K562 (cell line): ENCODE measurements at regions not wholly inside any gene's neighbourhood (a gene's known extent, or its start where the extent isn't known, plus 50 kb on each side); places are given as distances from the start of the nearest gene placed in this dataset.

Experiments used
- ATAC-seq: fragments of 200-7000 bp; cut with Tn5 transposase; 3 replicates; pipeline ENCODE4 v1.9.1; 2020; ENCODE audit warnings: moderate library complexity
- BruUV-seq: library from RNA; stranded (reverse); fragments of 400-500 nt; replicated peaks from 2 replicates; lab custom pipeline; 2021; lab: Mats Ljungman, UMichigan
- CTCF ChIA-PET: fragments of 300-600 bp; formaldehyde crosslinking; extraction: SDS; loops from one replicate; lab custom pipeline; 2021; ENCODE audit warnings: low intra/inter-chr PET ratio; lab: Yijun Ruan, JAX
- POLR2A ChIA-PET: fragments of 300-600, 350-650 bp; sonication (Branson Sonifier 250); formaldehyde crosslinking; extraction: SDS; loops from one replicate; lab custom pipeline; 2021; ENCODE audit warnings: antibody characterized with exemption, inconsistent platforms; lab: Yijun Ruan, JAX
- DNase-seq, 4 experiments: peaks; one replicate each; pipeline versions ENCODE4 v3.0.0 to v3.0.0-alpha.2; 2011 to 2018; ENCODE audit warnings: low spot score in 3 of 4, mixed read lengths in 3 of 4; ENCODE audit errors: extremely low read depth in 1 of 4
- FAIRE-seq: peaks from 2 replicates; lab custom pipeline; 2011; peaks lifted over from hg19 to GRCh38; lab: Jason Lieb, UNC
- H2AFZ ChIP-seq: 2 replicates; pipeline ENCODE4 v1.6.0; 2011; ENCODE audit warnings: low read depth, low read length, control low read depth, inconsistent platforms
- H3K27ac ChIP-seq: fragments of 200-600 bp; 3 replicates; pipeline ENCODE4 v1.8.0; 2011; ENCODE audit warnings: low read depth, mild to moderate bottlenecking, control low read depth, inconsistent platforms, low read length, moderate library complexity, mixed read lengths; ENCODE audit errors: extremely low read depth
- H3K27me3 ChIP-seq, 2 experiments: fragments of 300-600 bp in 1 of 2; 2 replicates in 1 of 2; 3 replicates in 1 of 2; pipeline versions ENCODE4 v1.6.0 to v1.8.0; 2011; ENCODE audit warnings: inconsistent platforms in 2 of 2, low read length in 2 of 2, mild to moderate bottlenecking in 1 of 2, mixed read lengths in 1 of 2, moderate library complexity in 1 of 2; ENCODE audit not compliant: control insufficient read depth in 2 of 2, insufficient read depth in 2 of 2
- H3K36me3 ChIP-seq: fragments of 300-600 bp; 3 replicates; pipeline ENCODE4 v1.8.0; 2011; ENCODE audit warnings: mild to moderate bottlenecking, low read length, inconsistent platforms; ENCODE audit not compliant: control insufficient read depth, insufficient read depth
- H3K4me1 ChIP-seq, 2 experiments: fragments of 200-600 bp in 1 of 2; replicated peaks in 1 of 2; 2 replicates in 1 of 2; 3 replicates in 1 of 2; pipeline versions ENCODE4 v1.5.1 to v1.8.0; 2011; ENCODE audit warnings: inconsistent platforms in 2 of 2, low read length in 2 of 2, mild to moderate bottlenecking in 1 of 2, mixed read lengths in 1 of 2, moderate library complexity in 1 of 2; ENCODE audit not compliant: control insufficient read depth in 2 of 2, insufficient read depth in 2 of 2
- H3K4me2 ChIP-seq: 2 replicates; pipeline ENCODE4 v1.6.1; 2011; ENCODE audit warnings: low read length, control low read depth, inconsistent platforms, mixed read lengths; ENCODE audit not compliant: insufficient read depth
- H3K4me3 ChIP-seq: fragments of 200-600 bp; sonication (generic), shearing (Covaris generic); 2 replicates; pipeline ENCODE4 v1.5.1; 2016; ENCODE audit warnings: control low read depth, inconsistent platforms
- H3K79me2 ChIP-seq: fragments of 200-600 bp; 3 replicates; pipeline ENCODE4 v1.8.0; 2011; ENCODE audit warnings: low read length, inconsistent platforms; ENCODE audit not compliant: control insufficient read depth, insufficient read depth
- H3K9ac ChIP-seq, 2 experiments: 2 replicates each; pipeline versions ENCODE4 v1.6.0 to v1.6.1; 2011; ENCODE audit warnings: low read depth in 2 of 2, low read length in 2 of 2, control low read depth in 1 of 2, inconsistent platforms in 1 of 2, mild to moderate bottlenecking in 1 of 2, mixed read lengths in 1 of 2; ENCODE audit not compliant: insufficient read depth in 1 of 2
- H3K9me1 ChIP-seq: one replicate; pipeline ENCODE4 v1.6.0; 2011; ENCODE audit warnings: inconsistent platforms, mild to moderate bottlenecking, low read length, moderate library complexity; ENCODE audit not compliant: control insufficient read depth, insufficient read depth
- H3K9me3 ChIP-seq: replicated peaks from 2 replicates; pipeline ENCODE4 v1.5.1; 2011; ENCODE audit warnings: low read depth, low read length, inconsistent platforms; ENCODE audit not compliant: control insufficient read depth, insufficient read depth
- H4K20me1 ChIP-seq: replicated peaks from 2 replicates; pipeline ENCODE4 v1.6.1; 2011; ENCODE audit warnings: low read length, inconsistent platforms, mixed read lengths; ENCODE audit not compliant: control insufficient read depth, insufficient read depth
- BCL6 ChIP-seq: fragments of 250-450 bp; sonication (Bioruptor Pico); IDR thresholded peaks from 2 replicates; pipeline ENCODE4 v1.4.0; 2020
- CBFA2T2 ChIP-seq: fragments of 450-650 bp; conservative IDR thresholded peaks from 2 replicates; pipeline ENCODE4 v1.6.1; 2017; ENCODE audit warnings: mild to moderate bottlenecking
- ERF ChIP-seq: fragments of 450-650 bp; formaldehyde crosslinking; IDR thresholded peaks from 2 replicates; pipeline ENCODE4 v1.4.0; 2020; ENCODE audit warnings: mild to moderate bottlenecking, mixed read lengths
- MCM5 ChIP-seq: fragments of 450-650 bp; IDR thresholded peaks from 2 replicates; pipeline ENCODE4 v1.6.1; 2016; ENCODE audit warnings: low read depth
- MECOM ChIP-seq: fragments of 250-450 bp; sonication (Bioruptor Pico); IDR thresholded peaks from 2 replicates; pipeline ENCODE4 v1.8.0; 2022; ENCODE audit warnings: inconsistent platforms
- PHTF2 ChIP-seq: fragments of 250-450 bp; sonication (Bioruptor Pico); IDR thresholded peaks from 2 replicates; pipeline ENCODE4 v1.5.0; 2021; ENCODE audit warnings: mild to moderate bottlenecking
- SMARCA4 ChIP-seq: fragments of 450-650 bp; IDR thresholded peaks from 2 replicates; pipeline ENCODE4 v1.6.1; 2016
- WHSC1 ChIP-seq: IDR thresholded peaks from one replicate; pipeline ENCODE4 v1.6.1; 2012; ENCODE audit warnings: low read length, control low read depth, inconsistent platforms
- ZNF436 ChIP-seq: fragments of 250-450, 450-650 bp; sonication (Bioruptor Pico); formaldehyde crosslinking; IDR thresholded peaks from 2 replicates; pipeline ENCODE4 v1.7.0; 2020; ENCODE audit warnings: mild to moderate bottlenecking
- WGBS: fragments of 100-300 bp; shearing (Covaris generic); methylation state at CpG from one replicate; pipeline ENCODE4 v1.1.6; 2016; ENCODE audit warnings: low coverage, mixed read lengths; ENCODE audit not compliant: insufficient coverage; ENCODE audit errors: missing lambda C conversion rate; 5-methylcytosine and 5-hydroxymethylcytosine counted together
- in situ Hi-C: fragments of 300-500 bp; cut with MboI; formaldehyde crosslinking; loops from 4 replicates; pipeline ENCODE4 v1.15.0; 2018; ENCODE audit warnings: inconsistent platforms, mixed read lengths
- intact Hi-C: fragments of 100-400 bp; cut with micrococcal nuclease; formaldehyde crosslinking; loops from 2 replicates; pipeline ENCODE4 v1.14.2; 2022
- TF ChIP-seq, protein P1 (sequence below): fragments of 450-650 bp; formaldehyde crosslinking; IDR thresholded peaks from 2 replicates; pipeline ENCODE4 v1.4.0; 2020; ENCODE audit warnings: mild to moderate bottlenecking, moderate library complexity
- TF ChIP-seq, protein P2 (sequence below): fragments of 250-450 bp; sonication (Bioruptor Pico); IDR thresholded peaks from 2 replicates; pipeline ENCODE4 v1.5.0; 2021; ENCODE audit warnings: mild to moderate bottlenecking, moderate library complexity
- TF ChIP-seq, protein P3 (sequence below): fragments of 250-450 bp; sonication (Bioruptor Pico); IDR thresholded peaks from 2 replicates; pipeline ENCODE4 v1.4.0; 2020; ENCODE audit warnings: mild to moderate bottlenecking, moderate library complexity
- TF ChIP-seq, protein P4 (sequence below), 2 experiments: fragments of 450-650 bp in 1 of 2; sonication (generic) in 1 of 2; formaldehyde crosslinking; conservative IDR thresholded peaks; 2 replicates each; pipeline versions ENCODE4 v1.4.0 to v1.8.1; 2020 to 2022; ENCODE audit warnings: mild to moderate bottlenecking in 1 of 2, missing genetic modification reagents in 1 of 2

DNA sequence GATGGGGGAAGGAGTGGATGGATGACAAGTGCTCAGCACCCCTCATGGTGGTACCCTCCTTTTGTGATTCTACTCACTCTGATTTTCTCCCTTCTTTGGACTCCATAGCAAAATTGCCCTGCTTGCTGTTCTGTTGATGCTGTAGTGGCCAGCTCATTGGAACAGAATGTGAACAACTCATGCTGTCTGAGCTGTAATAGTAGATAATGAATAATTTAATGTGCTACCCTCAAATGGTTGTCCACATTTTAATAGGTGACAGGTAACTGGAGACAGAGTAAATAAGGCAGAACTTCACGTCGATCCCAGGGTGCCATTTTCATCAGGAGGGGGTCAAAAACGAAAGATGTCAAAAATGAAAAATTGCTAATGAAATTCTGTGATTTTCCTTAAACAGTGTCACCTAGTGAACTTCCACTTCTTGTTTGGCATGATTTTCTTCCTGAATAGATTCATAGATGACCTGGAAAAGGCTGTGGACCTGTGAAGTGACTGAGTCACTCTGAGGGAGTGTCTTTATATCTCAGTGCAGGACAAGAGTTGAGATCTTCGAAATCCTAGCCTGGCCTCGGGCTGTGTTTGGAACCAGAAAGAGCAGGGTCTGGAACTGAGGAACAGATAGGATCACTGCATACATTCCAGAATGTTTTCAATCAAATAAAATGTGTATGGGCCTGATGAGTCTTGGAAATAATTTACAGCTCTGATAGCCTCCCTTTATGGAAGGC lies 270.2 kb downstream of the PSAT1 start (continued):
- TF ChIP-seq, protein P1, sequence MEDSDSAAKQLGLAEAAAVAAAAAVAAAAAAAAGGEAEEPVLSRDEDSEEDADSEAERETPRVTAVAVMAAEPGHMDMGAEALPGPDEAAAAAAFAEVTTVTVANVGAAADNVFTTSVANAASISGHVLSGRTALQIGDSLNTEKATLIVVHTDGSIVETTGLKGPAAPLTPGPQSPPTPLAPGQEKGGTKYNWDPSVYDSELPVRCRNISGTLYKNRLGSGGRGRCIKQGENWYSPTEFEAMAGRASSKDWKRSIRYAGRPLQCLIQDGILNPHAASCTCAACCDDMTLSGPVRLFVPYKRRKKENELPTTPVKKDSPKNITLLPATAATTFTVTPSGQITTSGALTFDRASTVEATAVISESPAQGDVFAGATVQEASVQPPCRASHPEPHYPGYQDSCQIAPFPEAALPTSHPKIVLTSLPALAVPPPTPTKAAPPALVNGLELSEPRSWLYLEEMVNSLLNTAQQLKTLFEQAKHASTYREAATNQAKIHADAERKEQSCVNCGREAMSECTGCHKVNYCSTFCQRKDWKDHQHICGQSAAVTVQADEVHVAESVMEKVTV (CRISPR knock-in tag) = no peak
- TF ChIP-seq PHTF2 (CRISPR knock-in tag) (no peak), MECOM (CRISPR knock-in tag) (no peak)
- TF ChIP-seq, protein P2, sequence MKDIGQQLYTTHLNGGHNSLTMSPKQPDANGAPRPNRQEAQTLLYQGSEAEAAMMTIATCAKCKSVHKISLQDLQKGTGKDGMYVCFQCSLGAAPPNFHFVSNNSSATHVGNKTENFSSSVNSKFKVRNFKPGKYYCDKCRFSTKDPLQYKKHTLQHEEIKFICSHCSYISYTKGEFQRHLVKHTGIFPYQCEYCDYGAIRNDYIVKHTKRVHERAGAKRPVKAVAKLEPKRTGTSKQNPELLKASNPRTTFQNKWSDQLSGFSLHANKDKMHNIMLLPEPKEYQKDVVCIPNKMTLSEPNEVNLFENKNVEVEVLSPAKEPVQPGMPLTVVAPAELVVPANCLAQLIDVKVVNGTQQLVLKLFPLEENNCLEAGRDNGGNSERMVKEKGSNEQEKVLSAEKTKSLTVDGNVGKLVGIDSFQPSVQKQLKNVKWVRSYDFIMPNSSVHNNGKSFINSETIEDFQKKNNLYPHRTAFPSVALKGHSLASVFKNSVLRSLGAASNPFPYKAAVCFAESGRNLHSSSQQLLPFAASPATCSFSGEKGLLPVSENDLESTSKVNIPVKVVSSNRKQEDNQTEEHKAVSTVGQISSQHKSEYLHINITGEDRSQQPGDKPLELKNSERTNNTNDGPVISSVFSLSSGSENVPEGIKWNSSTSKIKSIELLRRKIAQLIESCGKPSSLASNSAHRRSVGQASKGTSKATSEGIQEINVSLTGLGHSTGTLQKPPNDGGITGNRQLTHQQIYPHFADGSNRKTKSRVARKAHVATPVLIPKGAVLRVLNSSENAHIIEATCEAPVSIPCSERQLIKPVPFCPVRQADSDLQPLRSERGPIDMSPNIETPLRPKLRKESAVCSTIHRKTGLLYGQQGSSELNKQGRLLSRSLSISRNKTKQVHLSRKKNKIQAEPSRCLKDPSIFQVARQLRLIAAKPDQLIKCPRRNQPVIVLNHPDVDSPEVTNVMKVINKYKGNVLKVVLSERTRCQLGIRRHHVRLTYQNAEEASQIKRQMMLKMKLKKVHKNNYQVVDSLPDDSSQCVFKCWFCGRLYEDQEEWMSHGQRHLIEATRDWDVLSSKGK (CRISPR knock-in tag) = no peak

DNA sequence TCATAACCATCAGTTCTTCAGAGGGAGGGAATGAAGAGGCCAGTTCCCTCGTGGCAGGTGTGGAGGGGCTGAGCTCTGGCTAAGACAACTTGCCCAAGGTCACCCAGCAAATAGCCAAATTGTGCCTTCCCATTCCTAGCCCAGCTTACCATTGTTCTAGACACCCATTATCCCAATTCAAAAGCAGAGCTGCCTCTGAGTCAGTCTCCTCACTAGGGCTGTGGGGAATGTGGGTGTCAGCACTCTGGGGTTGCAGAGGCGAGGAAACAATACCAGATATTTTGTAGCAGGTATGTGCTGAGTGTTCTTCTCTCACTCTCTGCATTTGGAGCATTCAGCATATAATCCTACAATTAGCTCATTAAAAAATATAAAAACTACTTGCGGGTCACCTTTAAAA lies 270.8 kb downstream of the PSAT1 start:
- Histone ChIP-seq H3K9me3 (no peaks in the 10 kb centered on the region), H3K9ac (no peak overlapping the region), H3K27me3 (no peaks in the 10 kb centered on the region), H3K4me2 (no peak overlapping the region), H3K36me3 (no peaks in the 10 kb centered on the region), H3K9me1 (no peaks in the 10 kb centered on the region), H2AFZ (no peak overlapping the region), H3K4me3 (no peak overlapping the region), H3K4me1 (no peaks in the 10 kb centered on the region), H3K79me2 (no peaks in the 10 kb centered on the region), H3K27ac (no peak overlapping the region), H4K20me1 (no peaks in the 10 kb centered on the region)
- in situ Hi-C loops (no loop called here), intact Hi-C loops (no loop called here)
- 4% methylated on average over 3 of the region's 3 CpGs for WGBS
- ChIA-PET POLR2A (interaction anchor here (0.7 kb wide), 1 partner anchor 25 kb away, joined by 3 read pairs; no protein-coding TSS in a partner anchor), CTCF (no interaction called here)
- no peak for FAIRE-seq
- no peak for ATAC-seq
- BruUV-seq = no TSS peak
- no peak for DNase-seq
- TF ChIP-seq CBFA2T2 (no peak), WHSC1 (no peak), BCL6 (CRISPR knock-in tag) (no peak), ERF (CRISPR knock-in tag) (no peak), SMARCA4 (no peak), ZNF436 (no peak), MCM5 (no peak)
- TF ChIP-seq, protein P3, sequence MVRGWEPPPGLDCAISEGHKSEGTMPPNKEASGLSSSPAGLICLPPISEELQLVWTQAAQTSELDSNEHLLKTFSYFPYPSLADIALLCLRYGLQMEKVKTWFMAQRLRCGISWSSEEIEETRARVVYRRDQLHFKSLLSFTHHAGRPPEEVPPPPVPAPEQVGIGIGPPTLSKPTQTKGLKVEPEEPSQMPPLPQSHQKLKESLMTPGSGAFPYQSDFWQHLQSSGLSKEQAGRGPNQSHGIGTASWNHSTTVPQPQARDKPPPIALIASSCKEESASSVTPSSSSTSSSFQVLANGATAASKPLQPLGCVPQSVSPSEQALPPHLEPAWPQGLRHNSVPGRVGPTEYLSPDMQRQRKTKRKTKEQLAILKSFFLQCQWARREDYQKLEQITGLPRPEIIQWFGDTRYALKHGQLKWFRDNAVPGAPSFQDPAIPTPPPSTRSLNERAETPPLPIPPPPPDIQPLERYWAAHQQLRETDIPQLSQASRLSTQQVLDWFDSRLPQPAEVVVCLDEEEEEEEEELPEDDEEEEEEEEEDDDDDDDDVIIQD (CRISPR knock-in tag) = no peak
- TF ChIP-seq, protein P4, sequence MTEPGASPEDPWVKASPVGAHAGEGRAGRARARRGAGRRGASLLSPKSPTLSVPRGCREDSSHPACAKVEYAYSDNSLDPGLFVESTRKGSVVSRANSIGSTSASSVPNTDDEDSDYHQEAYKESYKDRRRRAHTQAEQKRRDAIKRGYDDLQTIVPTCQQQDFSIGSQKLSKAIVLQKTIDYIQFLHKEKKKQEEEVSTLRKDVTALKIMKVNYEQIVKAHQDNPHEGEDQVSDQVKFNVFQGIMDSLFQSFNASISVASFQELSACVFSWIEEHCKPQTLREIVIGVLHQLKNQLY (CRISPR knock-in tag; conservative IDR thresholded peaks at IDR 0.05) = no peak
